Panc1 (cell line): ENCODE measurements at regions not wholly inside any gene's neighbourhood (a gene's known extent, or its start where the extent isn't known, plus 50 kb on each side); places are given as distances from the start of the nearest gene placed in this dataset.

Source experiments
- CTCF ChIP-seq: fragments of 450-650 bp; IDR thresholded peaks from 2 replicates; pipeline ENCODE4 v1.5.1; 2017; ENCODE audit warnings: mild to moderate bottlenecking
- REST ChIP-seq, 2 experiments: IDR thresholded peaks; 2 replicates each; pipeline ENCODE4 v1.6.1; 2011 to 2012; ENCODE audit warnings: low read depth in 2 of 2, control low read depth in 1 of 2, low read length in 1 of 2, mild to moderate bottlenecking in 1 of 2, moderate library complexity in 1 of 2; ENCODE audit not compliant: insufficient read depth in 1 of 2

GRCh38 chr5:61784341-61784740 is 452.3 kb downstream of the ZSWIM6 start:
- TF ChIP-seq REST (IDR thresholded peaks at IDR 0.05; ENCODE audit: insufficient read depth in 1 of 2, low read depth in 2 of 2, low read length in 1 of 2): no peak
- no peak for TF ChIP-seq CTCF
